ENCODE measurements at regions not wholly inside any gene's neighbourhood (a gene's known extent, or its start where the extent isn't known, plus 50 kb on each side); places are given as distances from the start of the nearest gene placed in this dataset.

DNA sequence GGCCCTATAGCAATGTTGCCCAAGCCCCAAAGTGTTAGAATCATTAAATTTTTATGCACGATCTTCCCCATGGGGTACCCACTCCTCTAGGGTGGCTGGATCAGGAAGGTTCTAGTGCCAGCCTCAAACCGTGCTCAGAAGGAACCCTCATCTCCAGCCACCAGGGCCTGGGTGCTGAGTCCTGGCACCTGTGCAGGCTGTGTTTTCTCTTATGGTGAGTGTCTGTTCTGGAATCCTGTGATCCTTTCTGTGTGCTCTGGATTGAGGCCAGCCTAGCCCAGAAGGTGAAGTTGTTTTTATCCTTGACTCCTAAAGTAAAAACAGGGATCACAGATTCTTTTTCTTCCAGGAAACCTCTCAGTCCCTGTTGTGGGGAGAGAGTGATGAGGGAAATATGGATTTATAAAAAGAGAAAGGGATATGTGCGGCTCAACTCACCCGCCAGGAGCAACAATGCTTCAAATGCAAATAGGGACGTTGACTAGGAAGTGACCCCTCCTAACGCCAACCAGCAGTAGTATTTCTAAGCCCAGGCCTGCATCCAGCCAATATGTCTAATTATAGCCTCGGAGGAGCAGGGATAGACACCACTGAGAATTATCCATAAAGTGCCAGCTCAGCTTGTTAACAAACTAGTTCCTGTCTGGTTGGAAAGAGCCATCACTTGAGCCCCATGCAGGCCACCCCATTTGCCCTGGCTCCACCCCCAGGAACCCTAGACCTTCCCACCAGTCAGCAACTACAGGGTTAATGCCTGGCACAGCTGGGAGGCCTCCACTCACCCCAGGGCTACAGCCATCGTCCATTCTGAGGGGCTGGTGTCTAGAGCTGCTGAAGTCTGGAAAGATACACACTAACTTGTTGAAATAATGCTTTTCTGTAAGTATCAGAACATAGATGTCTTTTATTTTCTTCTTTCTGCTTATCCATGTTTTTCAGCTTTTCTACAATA lies 513.5 kb upstream of the PROK2 start:
- TF ChIP-seq, protein P1, sequence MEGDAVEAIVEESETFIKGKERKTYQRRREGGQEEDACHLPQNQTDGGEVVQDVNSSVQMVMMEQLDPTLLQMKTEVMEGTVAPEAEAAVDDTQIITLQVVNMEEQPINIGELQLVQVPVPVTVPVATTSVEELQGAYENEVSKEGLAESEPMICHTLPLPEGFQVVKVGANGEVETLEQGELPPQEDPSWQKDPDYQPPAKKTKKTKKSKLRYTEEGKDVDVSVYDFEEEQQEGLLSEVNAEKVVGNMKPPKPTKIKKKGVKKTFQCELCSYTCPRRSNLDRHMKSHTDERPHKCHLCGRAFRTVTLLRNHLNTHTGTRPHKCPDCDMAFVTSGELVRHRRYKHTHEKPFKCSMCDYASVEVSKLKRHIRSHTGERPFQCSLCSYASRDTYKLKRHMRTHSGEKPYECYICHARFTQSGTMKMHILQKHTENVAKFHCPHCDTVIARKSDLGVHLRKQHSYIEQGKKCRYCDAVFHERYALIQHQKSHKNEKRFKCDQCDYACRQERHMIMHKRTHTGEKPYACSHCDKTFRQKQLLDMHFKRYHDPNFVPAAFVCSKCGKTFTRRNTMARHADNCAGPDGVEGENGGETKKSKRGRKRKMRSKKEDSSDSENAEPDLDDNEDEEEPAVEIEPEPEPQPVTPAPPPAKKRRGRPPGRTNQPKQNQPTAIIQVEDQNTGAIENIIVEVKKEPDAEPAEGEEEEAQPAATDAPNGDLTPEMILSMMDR (conservative IDR thresholded peaks at IDR 0.05; ENCODE audit: low read depth, low read length) = no peak
- TF ChIP-seq CEBPB (IDR thresholded peaks at IDR 0.05; ENCODE audit: low read depth, low read length) (no peak), RFX5 (IDR thresholded peaks at IDR 0.05; ENCODE audit: low read depth, low read length) (no peak), POLR2A (IDR thresholded peaks at IDR 0.05; ENCODE audit: low read depth, low read length) (no peak), BHLHE40 (IDR thresholded peaks at IDR 0.05; ENCODE audit: low read depth, low read length) (no peak), MXI1 (IDR thresholded peaks at IDR 0.05; ENCODE audit: borderline replicate concordance, low read depth, low read length) (no peak), RAD21 (IDR thresholded peaks at IDR 0.05; ENCODE audit: low read length) (no peak), RCOR1 (IDR thresholded peaks at IDR 0.05; ENCODE audit: insufficient replicate concordance, low read length) (no peak), SMC3 (IDR thresholded peaks at IDR 0.05; ENCODE audit: low read depth, low read length) (no peak)
- TF ChIP-seq, protein P2, sequence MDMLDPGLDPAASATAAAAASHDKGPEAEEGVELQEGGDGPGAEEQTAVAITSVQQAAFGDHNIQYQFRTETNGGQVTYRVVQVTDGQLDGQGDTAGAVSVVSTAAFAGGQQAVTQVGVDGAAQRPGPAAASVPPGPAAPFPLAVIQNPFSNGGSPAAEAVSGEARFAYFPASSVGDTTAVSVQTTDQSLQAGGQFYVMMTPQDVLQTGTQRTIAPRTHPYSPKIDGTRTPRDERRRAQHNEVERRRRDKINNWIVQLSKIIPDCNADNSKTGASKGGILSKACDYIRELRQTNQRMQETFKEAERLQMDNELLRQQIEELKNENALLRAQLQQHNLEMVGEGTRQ (IDR thresholded peaks at IDR 0.05; ENCODE audit: low read depth, low read length) = no peak
- TF ChIP-seq, protein P3, sequence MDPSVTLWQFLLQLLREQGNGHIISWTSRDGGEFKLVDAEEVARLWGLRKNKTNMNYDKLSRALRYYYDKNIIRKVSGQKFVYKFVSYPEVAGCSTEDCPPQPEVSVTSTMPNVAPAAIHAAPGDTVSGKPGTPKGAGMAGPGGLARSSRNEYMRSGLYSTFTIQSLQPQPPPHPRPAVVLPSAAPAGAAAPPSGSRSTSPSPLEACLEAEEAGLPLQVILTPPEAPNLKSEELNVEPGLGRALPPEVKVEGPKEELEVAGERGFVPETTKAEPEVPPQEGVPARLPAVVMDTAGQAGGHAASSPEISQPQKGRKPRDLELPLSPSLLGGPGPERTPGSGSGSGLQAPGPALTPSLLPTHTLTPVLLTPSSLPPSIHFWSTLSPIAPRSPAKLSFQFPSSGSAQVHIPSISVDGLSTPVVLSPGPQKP (IDR thresholded peaks at IDR 0.05; ENCODE audit: borderline replicate concordance, low read depth, low read length) = no peak

Data from IMR-90 (cell line).